ENCODE measurements at regions not wholly inside any gene's neighbourhood (a gene's known extent, or its start where the extent isn't known, plus 50 kb on each side); places are given as distances from the start of the nearest gene placed in this dataset.

DNA sequence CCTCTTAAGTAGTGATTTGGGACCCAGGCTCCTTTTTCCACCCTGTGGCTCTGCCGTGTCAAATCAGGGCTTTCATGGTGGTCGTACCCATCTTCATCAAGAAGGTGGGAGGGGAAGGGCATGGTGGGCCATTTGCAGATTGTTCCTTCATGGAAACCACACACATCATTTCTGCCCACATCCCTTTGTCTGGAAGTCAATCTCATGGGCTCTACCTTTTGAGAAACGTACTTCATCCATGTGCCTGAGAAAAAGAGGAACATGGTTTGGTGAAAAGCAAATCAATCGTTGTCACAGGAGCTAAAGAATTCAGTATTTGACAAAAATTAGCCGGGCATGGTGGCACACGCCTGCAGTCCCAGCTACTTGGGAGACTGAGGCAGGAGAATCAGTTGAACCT lies 233.4 kb downstream of the FOXO1 start:
- Mint-ChIP-seq H3K4me3 (no peak overlapping the region), H3K4me1 (ENCODE audit: low read depth) (peaks cover 49% of the 10 kb centered on the region), H3K27me3 (ENCODE audit: low read depth) (no peaks in the 10 kb centered on the region), H3K36me3 (ENCODE audit: low read depth) (peaks cover 8% of the 10 kb centered on the region), H3K9me3 (ENCODE audit: insufficient read depth) (no peaks in the 10 kb centered on the region), H3K27ac (no peak overlapping the region)
- CTCF ChIA-PET = interaction anchor here (1.6 kb wide), 1 partner anchor 44 kb away, joined by 3 read pairs; no protein-coding TSS in a partner anchor
- ATAC-seq (no peak), DNase-seq (no peak)
- POLR2A ChIA-PET = interaction anchor here (2.0 kb wide), 1 partner anchor 44 kb away, joined by 11 read pairs; no protein-coding TSS in a partner anchor

DNA sequence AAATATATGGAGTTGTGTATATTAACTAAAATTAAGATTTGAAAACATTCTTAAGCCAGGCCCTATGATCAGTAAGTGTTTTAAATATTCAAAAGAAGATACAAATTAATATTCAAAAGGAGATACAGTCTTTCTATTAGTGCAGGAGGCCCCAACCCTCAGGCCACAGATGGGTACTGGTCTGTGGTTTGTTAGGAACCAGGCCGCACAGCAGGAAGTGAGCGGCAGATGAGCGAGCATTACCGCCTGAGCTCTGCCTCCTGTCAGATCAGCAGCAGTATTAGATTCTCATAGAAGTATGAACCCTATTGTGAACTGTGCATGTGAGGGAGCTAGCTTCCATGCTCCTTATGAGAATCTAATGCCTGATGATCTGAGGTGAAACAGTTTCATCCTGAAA lies 232.9 kb downstream of the FOXO1 start:
- peaks cover 54% of the 10 kb centered on the region for H3K4me1 Mint-ChIP-seq (ENCODE audit: low read depth)
- peak overlapping the region; percentile 27 for H3K4me3 Mint-ChIP-seq
- peaks cover 8% of the 10 kb centered on the region for H3K36me3 Mint-ChIP-seq (ENCODE audit: low read depth)
- DNase-seq (peak; percentile 77), ATAC-seq (peak; percentile 60)
- no peaks in the 10 kb centered on the region for H3K27me3 Mint-ChIP-seq (ENCODE audit: low read depth)
- H3K27ac Mint-ChIP-seq = peak overlapping the region; percentile 76
- POLR2A ChIA-PET = interaction anchor here (2.0 kb wide), 1 partner anchor 45 kb away, joined by 11 read pairs; no protein-coding TSS in a partner anchor
- CTCF ChIA-PET = interaction anchor here (1.4 to 1.6 kb wide), 3 partner anchors 11 to 364 kb away, joined by 3 to 8 read pairs (median 4); no protein-coding TSS in a partner anchor
- H3K9me3 Mint-ChIP-seq (ENCODE audit: insufficient read depth) = no peaks in the 10 kb centered on the region

DNA sequence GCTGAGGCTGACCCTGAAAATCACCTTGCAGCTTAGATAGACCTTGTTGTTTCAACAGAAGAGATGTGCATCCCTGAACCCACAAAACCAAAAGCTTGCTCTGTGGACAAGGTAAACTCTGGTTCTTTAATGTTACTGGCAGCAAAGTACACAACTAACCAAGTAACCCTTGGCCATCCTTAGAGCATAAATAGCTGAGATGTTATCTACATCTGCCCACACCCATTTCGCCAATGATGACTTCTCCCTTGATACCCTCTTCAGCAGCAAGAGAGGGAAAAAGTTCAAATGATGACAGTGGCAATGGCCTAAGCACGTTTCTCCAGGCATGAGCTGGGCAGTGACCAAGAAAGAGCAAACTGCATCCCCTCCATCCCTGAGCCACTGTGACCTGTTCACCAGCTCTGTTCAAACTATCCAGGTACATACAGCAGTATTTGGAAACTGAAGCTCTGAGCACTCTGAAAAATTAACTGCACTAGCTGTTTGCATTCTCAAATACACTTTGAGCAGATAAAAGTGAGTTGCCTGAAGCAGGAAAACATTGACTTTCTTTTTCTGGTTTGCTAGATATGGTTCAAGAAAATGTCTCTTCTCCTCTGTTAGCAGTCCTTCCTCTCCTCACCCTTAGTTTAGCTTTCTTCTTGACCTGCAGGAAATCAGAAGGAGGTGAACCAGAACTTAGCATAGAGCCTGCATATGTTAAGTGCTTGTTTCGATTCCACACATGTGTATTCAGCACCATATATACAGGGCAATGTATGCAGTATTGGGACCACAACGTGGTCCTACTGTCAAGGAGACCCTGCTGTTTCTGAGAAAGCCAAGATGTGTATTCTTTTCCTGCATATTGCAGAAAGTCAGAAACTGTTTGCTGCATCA lies 231.7 kb downstream of the FOXO1 start:
- peak; percentile 14 for ATAC-seq
- Mint-ChIP-seq H3K9me3 (ENCODE audit: insufficient read depth) (no peaks in the 10 kb centered on the region), H3K4me3 (no peak overlapping the region), H3K27ac (peak overlapping the region; percentile 53), H3K4me1 (ENCODE audit: low read depth) (peaks cover 66% of the 10 kb centered on the region), H3K36me3 (ENCODE audit: low read depth) (peaks cover 8% of the 10 kb centered on the region), H3K27me3 (ENCODE audit: low read depth) (no peaks in the 10 kb centered on the region)
- DNase-seq = no peak
- ChIA-PET CTCF (interaction anchor here (0.8 to 1.4 kb wide), 4 partner anchors 10 to 365 kb away, joined by 3 to 8 read pairs (median 4); no protein-coding TSS in a partner anchor), POLR2A (interaction anchor here (0.6 to 2.0 kb wide), 3 partner anchors 23 to 46 kb away, joined by 3 to 11 read pairs (median 3); no protein-coding TSS in a partner anchor)

GRCh38 chr13:40438022-40438680 lies 228.3 kb downstream of the FOXO1 start:
- no peak for ATAC-seq
- no peak for DNase-seq
- Mint-ChIP-seq H3K4me3 (peak overlapping the region; percentile 47), H3K36me3 (ENCODE audit: low read depth) (peaks cover 8% of the 10 kb centered on the region), H3K9me3 (ENCODE audit: insufficient read depth) (no peaks in the 10 kb centered on the region), H3K27ac (peak overlapping the region; percentile 37), H3K4me1 (ENCODE audit: low read depth) (peaks cover 51% of the 10 kb centered on the region), H3K27me3 (ENCODE audit: low read depth) (no peaks in the 10 kb centered on the region)
- ChIA-PET CTCF (interaction anchor here (1.0 to 1.3 kb wide), 3 partner anchors 43 to 370 kb away, joined by 5 to 7 read pairs (median 6); no protein-coding TSS in a partner anchor), POLR2A (interaction anchor here (0.9 to 1.2 kb wide), 3 partner anchors 13 to 226 kb away, joined by 3 read pairs; no protein-coding TSS in a partner anchor)

GRCh38 chr13:40438999-40439797 lies 227.2 kb downstream of the FOXO1 start:
- POLR2A ChIA-PET = interaction anchor here (1.1 to 1.3 kb wide), 2 partner anchors 50 to 226 kb away, joined by 3 to 5 read pairs; no protein-coding TSS in a partner anchor
- H3K27me3 Mint-ChIP-seq (ENCODE audit: low read depth) = no peaks in the 10 kb centered on the region
- H3K4me1 Mint-ChIP-seq (ENCODE audit: low read depth) = peaks cover 41% of the 10 kb centered on the region

DNA sequence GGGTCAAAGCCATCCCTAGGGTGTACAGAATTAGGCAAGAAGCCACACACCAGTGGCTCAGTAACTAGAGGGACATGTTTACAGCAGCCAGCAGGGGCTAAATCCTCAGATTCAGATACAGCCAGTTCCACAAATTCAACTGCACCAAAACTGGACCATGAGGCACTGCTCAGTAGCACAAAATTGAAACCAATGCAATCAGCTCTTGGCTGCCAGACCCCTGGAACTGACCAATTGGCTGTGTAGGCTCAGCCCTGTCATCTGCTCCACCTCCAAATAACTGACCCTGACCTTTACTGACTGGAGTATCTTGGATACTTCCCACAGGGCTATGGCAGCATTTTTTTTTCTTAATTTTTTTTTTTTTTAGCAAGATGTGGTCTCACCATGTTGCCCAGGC lies 226.5 kb downstream of the FOXO1 start:
- Mint-ChIP-seq H3K4me1 (ENCODE audit: low read depth) (peaks cover 34% of the 10 kb centered on the region), H3K36me3 (ENCODE audit: low read depth) (peaks cover 1% of the 10 kb centered on the region), H3K4me3 (no peak overlapping the region), H3K27ac (no peak overlapping the region), H3K9me3 (ENCODE audit: insufficient read depth) (no peaks in the 10 kb centered on the region), H3K27me3 (ENCODE audit: low read depth) (no peaks in the 10 kb centered on the region)
- no peak for DNase-seq
- no peak for ATAC-seq
- CTCF ChIA-PET = no interaction called here
- POLR2A ChIA-PET = interaction anchor here (1.1 to 1.3 kb wide), 2 partner anchors 50 to 225 kb away, joined by 3 to 5 read pairs; no protein-coding TSS in a partner anchor

More at GRCh38 chr13:40438999-40439797, 227.2 kb downstream of the FOXO1 start:
- peak overlapping the region; percentile 47 for H3K4me3 Mint-ChIP-seq
- DNase-seq (peak; percentile 46), ATAC-seq (peak; percentile 78)
- CTCF ChIA-PET = interaction anchor here (1.1 to 1.3 kb wide), 2 partner anchors 52 to 229 kb away, joined by 3 to 5 read pairs; no protein-coding TSS in a partner anchor
- H3K9me3 Mint-ChIP-seq (ENCODE audit: insufficient read depth) = no peaks in the 10 kb centered on the region
- H3K27ac Mint-ChIP-seq = peak overlapping the region; percentile 23
- H3K36me3 Mint-ChIP-seq (ENCODE audit: low read depth) = peaks cover 6% of the 10 kb centered on the region

DNA sequence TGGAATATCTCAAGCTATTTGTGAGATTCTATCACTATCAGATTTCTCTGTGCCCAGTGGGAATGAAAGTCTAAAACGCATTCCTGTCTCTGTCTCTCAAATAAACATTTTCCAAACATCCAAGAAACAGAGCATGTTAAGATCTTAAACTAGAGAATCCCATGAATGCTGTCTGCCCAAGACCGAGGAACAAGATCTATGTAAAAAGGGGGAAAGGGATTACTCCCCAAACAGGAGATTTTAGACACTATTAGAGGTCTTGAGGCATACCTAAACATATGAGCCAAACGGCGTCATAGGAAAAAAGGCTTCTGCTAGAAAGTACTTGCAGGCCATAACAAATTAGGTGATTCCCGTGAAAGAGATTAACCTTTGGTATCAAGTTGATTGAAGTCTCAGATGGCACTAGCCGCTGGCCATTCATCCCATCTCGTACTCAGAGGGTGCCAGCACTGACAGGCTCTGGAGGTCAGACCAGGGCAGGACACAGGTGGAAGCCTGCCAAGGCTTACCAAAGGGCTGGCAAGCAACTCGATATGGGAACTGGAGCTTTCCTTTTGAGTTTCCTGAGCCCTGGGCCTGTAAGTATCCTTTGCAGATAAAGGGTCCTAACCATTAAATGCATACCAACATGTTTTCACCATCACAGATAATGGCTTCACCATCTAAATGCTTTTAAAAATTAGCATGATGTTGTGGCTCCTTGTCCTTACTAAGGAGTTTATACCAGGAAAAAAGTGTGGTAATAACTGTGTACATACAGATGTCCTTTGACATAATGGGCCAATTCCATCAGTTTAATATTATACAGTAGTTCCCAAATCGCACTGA lies 225.2 kb downstream of the FOXO1 start:
- Mint-ChIP-seq H3K9me3 (ENCODE audit: insufficient read depth) (no peaks in the 10 kb centered on the region), H3K4me1 (ENCODE audit: low read depth) (peaks cover 26% of the 10 kb centered on the region), H3K36me3 (ENCODE audit: low read depth) (peaks cover 1% of the 10 kb centered on the region), H3K4me3 (no peak overlapping the region), H3K27ac (no peak overlapping the region), H3K27me3 (ENCODE audit: low read depth) (no peaks in the 10 kb centered on the region)
- ChIA-PET CTCF (no interaction called here), POLR2A (no interaction called here)
- ATAC-seq (no peak), DNase-seq (no peak)

- peaks cover 28% of the 10 kb centered on the region for H3K4me1 Mint-ChIP-seq (ENCODE audit: low read depth)
- POLR2A ChIA-PET = no interaction called here
- ATAC-seq (no peak), DNase-seq (no peak)
- no peaks in the 10 kb centered on the region for H3K9me3 Mint-ChIP-seq (ENCODE audit: insufficient read depth)
- H3K27me3 Mint-ChIP-seq (ENCODE audit: low read depth) = no peaks in the 10 kb centered on the region
- no peaks in the 10 kb centered on the region for H3K36me3 Mint-ChIP-seq (ENCODE audit: low read depth)
- H3K4me3 Mint-ChIP-seq = no peak overlapping the region
- H3K27ac Mint-ChIP-seq = no peak overlapping the region
- CTCF ChIA-PET = no interaction called here
Measured at GRCh38 chr13:40442231-40442630, 224.2 kb downstream of the FOXO1 start.

GRCh38 chr13:40442826-40443225 lies 223.6 kb downstream of the FOXO1 start:
- no peak for ATAC-seq
- POLR2A ChIA-PET = no interaction called here
- no peaks in the 10 kb centered on the region for H3K9me3 Mint-ChIP-seq (ENCODE audit: insufficient read depth)

DNA sequence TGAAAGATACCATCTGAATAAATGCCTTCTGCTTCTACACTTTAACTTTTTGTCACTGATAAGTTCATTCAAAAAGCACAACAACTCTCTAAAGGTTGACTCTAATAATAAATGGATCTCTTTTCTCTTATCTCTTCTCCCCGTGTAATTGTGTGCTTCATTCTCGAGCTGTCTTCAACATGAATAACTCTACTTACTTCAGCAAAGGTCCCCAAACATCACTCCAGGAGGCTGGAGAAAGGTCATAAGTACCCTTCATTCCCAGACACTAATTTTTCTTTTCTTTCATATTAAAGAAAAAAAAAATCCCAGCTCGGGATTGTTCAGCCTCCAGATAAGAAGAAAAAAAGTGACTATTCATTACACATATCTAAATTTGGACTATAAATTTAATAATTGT lies 222.2 kb downstream of the FOXO1 start:
- POLR2A ChIA-PET = interaction anchor here (1.1 kb wide), 1 partner anchor 55 kb away, joined by 3 read pairs; no protein-coding TSS in a partner anchor
- H3K36me3 Mint-ChIP-seq (ENCODE audit: low read depth) = no peaks in the 10 kb centered on the region

More at GRCh38 chr13:40442826-40443225, 223.6 kb downstream of the FOXO1 start:
- DNase-seq = no peak
- no peaks in the 10 kb centered on the region for H3K27me3 Mint-ChIP-seq (ENCODE audit: low read depth)
- no peak overlapping the region for H3K27ac Mint-ChIP-seq
- no peaks in the 10 kb centered on the region for H3K36me3 Mint-ChIP-seq (ENCODE audit: low read depth)
- CTCF ChIA-PET = no interaction called here
- H3K4me1 Mint-ChIP-seq (ENCODE audit: low read depth) = peaks cover 24% of the 10 kb centered on the region
- H3K4me3 Mint-ChIP-seq = no peak overlapping the region

More for the DNA sequence above, 222.2 kb downstream of the FOXO1 start:
- DNase-seq = no peak
- Mint-ChIP-seq H3K9me3 (ENCODE audit: insufficient read depth) (no peaks in the 10 kb centered on the region), H3K4me1 (ENCODE audit: low read depth) (peaks cover 18% of the 10 kb centered on the region), H3K4me3 (no peak overlapping the region), H3K27ac (no peak overlapping the region), H3K27me3 (ENCODE audit: low read depth) (no peaks in the 10 kb centered on the region)
- ATAC-seq = no peak
- CTCF ChIA-PET = interaction anchor here (1.0 to 1.4 kb wide), 2 partner anchors 10 to 375 kb away, joined by 3 to 4 read pairs; no protein-coding TSS in a partner anchor
